ENCODE measurements at regions not wholly inside any gene's neighbourhood (a gene's known extent, or its start where the extent isn't known, plus 50 kb on each side); places are given as distances from the start of the nearest gene placed in this dataset.

DNA sequence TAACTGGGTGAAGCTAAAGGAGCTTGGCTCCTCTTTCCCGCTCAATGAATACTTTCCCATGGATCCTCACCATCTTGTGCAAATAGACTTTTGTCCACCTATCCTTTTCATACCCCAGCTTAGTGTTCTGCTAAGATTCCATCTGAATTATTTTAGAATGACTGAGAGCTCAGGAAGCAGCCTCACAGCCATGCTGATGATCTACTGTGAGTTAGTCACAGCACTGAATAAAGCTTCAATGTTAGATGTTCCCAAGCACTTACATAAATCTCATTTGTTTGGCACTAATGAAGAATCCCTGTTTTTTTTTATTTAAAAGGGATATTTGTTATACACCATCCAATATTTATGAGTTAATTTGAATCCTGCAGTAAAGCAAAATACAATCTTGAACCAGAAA is 317.6 kb upstream of the TRPC7 start:
- FAIRE-seq, result no peak

DNA sequence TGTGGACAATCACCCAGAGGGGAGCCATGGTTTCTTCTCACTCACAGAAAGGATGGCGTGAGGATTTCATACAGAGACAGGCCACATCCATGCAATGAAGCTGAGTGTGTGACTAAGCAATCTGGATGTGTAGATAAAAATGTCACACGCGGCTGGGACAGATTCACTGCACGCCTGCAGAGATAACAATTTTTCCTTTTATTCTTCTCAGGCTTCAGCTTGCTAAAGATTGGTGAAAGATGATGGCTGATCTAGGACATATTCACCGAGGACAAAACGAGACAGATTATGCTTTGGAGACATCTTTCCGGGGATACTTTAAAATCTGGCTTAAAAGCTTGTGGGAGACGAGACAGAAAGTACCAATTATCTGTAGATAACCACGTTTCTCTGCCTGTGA is 313.9 kb upstream of the TRPC7 start:
- FAIRE-seq, result no peak

DNA sequence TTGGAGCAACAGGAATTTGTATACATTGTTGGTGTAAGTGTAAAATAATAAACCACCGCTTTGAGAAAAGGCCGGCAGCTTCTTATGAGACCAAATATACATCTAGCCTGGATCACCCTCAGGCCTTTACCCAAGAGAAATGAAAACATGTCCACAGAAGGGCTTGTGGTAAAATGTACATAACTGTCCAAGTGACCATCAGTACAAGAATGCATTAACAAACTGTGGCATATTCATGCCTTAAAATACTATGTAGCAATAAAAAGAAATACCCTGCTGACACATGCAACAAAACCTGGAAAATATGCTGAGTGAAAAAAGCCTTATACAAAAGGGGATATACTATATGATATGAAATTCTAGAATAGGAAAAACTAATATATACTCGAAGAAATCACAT is 311.9 kb upstream of the TRPC7 start:
- FAIRE-seq, result no peak

DNA sequence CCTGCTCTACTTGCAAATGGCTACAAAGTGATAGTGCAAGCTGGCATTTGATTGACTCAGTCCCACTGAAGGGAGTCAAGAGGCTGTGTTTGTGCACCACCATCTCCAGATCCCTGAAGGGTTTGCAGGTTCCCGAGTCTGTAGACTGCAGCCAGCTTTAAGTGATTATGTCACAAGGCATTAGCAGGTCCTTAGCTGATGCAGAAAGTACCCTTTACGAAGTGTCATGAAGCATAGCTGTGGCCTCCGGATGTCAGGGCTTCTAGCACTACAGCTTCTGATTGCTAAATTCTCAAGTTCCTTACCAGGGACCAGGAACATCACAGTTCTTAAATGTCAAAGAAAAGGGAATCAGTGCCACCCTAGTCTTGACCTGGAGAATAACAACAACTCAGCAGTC is 311.3 kb upstream of the TRPC7 start:
- no peak for FAIRE-seq

DNA sequence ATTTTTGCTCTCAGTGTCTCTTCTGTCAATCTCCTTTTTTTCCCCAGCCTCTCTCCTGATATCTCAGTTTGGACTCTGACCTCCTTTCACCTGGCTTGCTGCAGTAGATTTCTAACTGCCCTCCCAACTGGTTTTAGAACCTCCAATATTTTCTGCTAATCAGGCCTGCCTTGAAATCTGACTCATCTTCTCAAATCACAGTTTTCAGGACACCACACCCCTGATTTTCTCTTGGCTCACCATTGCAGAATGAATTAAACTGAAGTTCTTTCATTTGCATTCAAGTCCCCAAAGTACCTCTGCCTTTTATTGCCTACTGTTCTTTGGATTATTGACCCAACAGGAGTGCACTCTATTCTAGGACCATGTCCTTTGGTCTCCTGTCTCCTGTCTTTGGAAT is 310.4 kb upstream of the TRPC7 start:
- no peak for FAIRE-seq

DNA sequence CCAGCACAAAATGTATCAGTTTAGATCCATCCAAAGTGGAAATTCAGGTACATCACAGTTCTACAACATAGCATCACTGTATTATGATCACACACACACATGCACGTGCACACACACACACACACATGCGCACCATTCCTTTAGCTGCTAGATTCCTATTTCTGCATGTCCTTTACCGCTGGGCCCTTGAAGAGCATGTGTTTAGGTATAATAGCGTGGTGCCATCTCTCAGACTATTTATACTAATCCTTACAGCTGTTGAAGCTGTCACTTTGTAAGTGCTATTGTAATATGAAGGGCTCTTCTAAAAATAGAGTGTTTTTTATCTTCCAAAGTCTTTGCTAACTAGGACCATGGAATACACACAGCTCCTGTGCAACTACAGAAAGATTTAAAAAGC is 308.8 kb upstream of the TRPC7 start:
- no peak for FAIRE-seq

DNA sequence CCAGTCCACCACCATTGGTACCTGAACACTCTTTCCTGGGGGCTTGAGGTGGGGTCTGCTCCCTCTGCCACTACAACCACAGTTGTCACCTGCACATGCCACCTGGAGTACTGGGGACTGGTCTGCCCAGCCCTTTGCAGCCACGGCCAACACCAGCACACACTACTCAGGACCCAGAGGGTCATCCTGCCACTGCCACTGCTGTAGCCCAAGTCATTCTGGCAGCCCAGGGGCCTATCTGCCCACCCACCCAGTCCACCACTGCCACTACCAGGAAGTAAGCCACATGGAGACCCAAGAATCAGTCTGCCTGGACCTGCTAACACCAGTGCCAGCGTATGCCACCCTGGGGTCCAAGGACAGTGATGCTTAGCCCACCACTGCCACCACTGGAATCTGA is 302.4 kb upstream of the TRPC7 start:
- no peak for FAIRE-seq

DNA sequence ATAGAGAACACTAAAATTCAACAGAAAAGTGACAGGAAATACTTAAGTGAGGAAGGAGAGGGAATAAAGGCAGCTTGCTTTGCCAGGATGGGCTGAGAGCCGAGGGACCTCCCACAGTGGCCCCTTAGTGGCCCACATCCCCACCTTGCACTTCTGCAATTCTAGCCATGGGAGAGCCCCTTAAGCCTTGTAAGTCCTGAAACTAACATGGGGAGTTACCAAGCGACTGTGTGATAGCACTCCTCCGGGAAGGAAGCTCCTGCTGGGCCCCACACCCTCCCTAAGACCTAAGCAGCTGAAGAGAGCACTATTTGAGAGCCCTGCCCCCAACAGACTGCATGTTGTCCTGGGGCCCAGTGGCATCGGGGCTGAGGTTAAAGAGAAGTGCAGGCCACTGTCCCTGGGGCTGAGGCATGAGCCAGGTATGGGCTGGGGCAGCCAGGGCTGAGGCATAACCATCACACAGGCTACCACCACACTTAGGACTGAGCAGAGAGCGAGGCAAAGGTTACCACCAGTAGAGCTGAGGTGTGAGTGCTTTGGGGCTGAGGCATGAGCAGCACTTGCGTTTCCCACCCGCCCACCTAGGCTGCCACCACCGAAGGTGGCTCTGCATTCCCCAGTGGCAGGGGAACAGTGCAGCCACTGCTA is 301.8 kb upstream of the TRPC7 start:
- no peak for FAIRE-seq

DNA sequence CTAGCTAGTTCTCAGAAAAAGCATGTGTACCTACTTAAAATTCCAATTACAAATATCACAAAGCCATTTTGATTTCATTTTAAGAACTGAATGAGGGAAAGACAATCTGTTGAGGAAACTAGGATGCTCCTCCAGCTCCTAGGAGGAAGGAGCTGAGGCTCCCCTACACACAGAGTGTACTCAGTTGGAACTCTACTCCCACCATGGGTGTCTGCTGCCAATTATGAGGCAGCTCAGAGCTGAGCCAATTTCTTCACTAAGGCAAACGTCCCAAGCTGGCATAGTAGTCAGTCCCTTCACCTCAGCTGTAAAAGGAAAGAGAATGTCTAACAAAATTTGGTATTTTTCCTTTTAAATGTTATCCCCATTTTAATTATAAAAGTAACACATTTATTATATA is 300.0 kb upstream of the TRPC7 start:
- no peak for FAIRE-seq

DNA sequence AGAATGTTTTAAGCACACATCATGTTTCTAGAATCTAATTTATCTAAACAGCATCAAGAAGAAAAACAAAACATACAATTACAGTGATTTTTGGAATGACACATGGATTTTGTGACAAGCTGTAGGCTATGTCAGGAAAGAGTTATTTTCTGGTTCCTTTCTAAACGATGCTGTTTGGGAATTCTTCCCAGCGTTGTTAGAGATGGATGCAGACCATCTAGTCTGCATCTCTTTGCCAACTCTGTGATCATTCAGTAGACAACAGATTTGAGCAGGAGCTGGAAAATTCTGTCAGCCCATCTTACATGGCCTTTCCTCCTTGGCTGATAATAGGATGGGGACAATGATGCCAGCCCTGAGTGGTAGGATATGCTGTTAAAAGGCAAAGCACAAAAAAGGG is 295.7 kb upstream of the TRPC7 start:
- FAIRE-seq, result no peak

DNA sequence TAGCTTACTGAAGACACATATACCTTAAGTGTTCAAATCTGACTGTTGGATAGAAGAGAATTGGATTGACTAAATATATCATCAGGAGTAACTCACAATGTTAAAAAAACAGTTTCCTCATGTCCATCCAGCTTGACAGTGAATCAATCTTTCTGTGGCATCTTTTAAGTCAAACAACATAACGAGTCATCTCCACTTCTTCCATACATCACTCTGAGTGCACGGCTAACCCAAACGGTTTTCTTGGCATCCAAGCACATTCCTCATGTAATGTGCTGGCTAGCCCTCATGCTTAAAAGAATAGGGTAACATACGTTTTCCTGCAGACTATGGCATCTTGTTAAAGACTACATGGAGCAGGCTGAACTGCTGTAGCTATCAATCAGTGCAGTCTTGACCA is 291.5 kb upstream of the TRPC7 start:
- FAIRE-seq, result no peak

DNA sequence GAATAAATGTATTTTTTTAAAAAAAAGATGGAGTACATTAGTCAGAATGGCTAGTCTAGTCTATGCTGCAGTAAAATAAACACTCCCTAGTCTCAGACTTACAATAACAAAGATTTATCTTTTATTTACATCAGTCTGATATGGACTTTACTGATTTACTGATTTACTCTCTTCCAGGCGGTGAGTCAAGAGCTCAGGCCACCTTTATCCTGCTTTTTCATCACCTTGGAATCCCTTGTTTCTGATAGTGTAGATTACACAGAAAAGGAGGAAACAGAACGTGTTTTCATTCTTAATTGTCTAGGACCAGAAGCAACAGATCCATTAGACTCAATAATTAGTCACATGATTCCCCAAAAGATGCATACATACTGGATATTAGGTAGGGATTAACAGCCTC is 290.1 kb upstream of the TRPC7 start:
- FAIRE-seq, result no peak

DNA sequence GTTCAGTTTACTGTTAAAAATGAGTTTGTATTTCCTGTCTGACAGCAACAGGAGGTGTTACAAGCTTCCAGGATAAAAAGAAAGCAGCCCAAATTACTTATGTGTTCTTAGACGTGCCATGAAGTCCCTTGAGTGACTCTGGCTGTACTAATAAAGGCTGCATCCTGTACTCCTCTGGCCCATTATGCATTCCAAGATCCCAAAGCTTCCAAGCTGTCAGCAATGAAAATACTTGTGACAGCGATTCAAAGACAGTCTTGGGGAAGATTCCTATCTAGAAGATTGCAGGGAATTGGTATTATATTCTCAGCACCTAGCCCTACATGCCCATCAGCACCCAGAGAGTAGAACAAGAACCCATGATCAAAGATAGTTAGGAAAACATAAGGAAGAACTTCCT is 281.6 kb upstream of the TRPC7 start:
- FAIRE-seq, result no peak

DNA sequence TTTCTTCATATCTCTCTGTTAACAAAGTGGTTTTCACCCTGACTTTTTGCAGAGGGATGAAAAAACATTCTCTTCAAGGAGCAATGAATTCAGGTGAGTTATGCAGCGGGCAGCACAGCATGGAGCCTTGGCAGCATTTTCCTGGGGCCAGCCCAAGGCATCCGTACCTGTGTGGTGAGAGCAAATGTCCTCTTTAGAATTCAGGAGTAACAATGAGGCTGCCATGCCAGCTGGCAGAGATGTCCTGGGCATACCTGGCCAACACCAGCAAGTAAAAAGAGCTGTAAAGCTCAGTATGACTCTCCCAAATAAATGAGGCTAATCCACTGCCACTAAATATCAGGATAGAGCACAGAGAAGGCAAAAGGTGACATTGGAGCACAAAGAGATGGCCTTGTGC is 277.6 kb upstream of the TRPC7 start:
- FAIRE-seq, result no peak

DNA sequence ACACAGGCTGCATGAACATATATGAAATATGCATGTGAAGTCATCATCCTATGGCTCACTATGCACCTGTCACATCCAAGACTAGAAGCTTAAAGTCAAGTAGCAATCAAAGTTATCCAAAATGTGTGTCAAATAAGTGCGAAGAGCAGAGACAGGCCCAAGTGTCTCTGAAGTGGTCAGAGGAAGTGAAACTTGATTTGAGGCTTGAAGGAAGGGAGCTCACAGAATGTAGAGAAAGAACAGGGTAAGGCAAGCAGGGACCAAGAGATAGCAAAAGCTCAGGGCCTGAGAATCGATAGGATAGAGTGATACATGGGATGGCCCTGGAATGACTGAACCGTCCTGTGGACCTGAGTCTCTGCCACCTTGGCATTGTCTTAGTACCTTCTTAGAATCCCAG is 274.3 kb upstream of the TRPC7 start:
- FAIRE-seq, result no peak

DNA sequence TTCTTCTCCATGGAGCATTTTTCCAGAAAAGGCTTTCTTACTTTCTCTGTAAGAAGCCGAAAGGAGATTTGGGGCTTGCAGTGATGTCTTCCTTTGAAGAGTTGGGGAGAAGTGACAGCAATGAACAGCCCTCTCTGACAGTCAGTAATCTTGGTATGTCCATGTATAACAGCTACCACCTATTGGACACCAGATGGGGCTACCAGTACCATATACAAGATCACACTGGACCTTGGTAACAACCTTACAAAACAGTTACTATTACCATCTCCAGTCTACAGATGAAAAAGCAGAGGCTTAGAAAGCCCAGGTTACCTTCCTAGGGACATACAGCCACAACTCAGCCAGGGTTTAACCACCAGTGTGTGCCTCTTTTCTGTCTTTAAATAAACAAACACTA is 272.7 kb upstream of the TRPC7 start:
- FAIRE-seq, result no peak

DNA sequence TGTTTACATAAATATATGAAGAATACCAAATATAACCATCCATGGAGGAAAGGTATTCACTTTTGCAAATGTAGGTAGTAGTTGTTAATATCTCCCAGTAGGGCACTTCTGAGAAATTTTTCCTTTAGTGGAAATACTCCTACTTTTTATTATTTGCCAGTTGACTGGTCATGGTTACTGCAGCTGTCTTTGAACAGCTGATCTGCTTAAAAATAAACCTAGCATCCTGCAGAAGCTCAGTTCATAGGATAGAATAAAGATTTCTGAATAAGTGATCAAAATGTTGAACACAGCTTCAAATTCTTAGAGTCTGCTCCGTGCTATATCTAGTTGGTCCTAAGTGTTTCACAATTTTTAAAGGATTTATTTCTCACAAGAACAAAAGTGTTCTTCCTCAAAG is 270.7 kb upstream of the TRPC7 start:
- FAIRE-seq, result no peak

DNA sequence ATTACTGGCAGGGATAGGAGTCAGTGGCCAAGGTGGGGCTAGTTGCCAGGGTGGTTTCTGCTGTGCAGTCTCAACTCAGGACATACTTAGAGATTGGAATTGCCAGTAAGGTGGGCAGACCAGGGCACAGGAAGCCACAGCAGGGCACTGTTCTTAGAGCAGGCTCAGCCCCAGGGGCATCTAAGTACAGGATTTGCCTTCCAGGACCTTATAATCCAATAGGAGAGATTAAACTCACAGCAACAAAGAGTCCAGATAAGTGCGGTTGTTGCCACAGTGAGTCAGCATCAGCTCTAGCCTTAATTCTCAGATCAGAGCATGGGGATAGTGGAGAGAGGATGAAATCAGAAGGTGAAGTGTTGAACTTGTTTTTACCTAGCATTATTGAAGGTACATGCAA is 265.8 kb upstream of the TRPC7 start:
- no peak for FAIRE-seq

DNA sequence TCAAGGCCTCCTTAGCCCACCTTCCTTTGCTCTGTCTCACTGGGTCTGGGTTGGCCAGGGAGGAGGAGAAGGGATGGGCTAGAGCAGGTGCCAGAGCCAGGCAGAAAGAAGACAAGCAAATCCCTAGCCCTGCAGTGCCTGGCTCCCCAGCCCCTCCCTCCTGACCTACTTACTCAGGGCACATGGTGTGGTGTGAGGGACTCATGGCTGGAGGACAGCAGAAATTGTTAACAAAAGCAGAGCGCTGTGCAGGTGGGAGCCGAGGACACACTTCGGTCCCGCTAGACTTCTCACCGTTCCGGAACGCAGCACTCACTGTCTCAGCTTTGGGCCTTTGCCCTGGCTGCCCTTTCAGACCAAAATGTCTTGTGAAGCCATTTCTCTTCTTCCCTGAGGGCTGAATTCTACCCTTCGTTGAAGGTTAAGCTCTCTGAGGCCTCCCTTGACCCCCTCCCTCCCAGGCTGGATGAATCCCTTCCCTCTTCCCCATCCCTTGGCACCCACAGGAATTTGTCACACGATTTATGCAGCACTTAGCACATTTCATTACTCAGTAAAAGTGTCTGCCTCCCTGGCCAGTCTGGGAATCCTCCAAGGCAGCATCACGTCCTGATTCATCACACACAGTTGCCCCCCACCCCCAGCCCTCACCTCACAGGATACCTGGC is 263.9 kb upstream of the TRPC7 start:
- FAIRE-seq, result no peak

DNA sequence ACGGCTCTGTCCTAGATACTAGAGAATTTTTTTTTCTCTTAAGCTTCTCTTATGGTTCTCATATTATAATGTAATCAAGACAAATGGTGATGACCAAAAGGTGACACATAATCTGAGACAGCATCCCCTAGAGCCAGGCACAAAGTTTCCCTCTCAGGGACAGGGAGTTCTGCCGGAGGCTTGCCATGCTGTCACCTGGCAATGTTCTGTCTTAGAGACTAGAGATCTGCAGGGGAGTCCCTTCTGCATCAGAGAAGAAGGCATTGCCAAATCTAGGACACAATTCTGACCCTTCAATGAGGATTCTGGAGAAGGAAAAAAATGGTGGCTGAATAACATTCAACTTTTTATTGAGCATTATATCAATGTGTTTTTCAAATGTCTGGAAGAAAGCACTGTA is 261.2 kb upstream of the TRPC7 start:
- no peak for FAIRE-seq

DNA sequence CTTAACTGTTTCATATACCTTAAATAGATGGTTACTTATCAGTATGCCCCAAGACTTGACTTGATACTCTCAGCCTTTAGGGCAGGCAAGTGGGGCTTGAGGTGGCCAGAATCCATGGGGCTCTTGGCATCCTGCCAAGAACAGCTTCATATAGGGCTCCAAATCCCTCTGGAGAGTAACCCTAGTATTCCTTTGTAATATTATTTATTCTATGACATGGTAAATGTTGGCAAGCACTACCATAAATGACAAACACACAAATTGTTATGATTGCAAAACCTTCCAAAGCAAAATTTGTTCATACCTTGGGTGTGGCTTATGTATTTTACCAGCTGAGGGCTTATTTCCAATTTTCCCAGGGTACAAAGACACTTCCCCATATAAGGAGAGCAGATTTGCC is 257.4 kb upstream of the TRPC7 start:
- FAIRE-seq, result no peak

DNA sequence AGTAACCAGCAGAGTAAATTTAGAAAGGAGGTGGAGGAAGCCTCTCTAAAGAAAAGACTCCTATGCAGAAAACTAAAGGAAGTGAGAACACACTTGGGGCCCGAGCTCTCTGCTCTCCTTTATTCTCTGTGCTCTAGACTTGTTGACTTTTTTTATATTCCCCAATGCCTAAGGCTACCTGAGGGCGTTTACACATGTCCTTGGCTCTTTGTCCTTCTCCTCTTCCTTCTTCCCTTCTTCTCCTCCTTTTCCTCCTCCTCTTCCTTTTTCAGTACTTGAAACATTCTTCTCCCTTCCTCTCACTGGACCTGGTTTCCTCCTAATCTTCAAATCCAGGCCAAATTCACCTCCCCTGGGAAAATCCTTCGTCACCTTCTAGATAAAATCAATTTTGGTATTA is 256.4 kb upstream of the TRPC7 start:
- no peak for FAIRE-seq

DNA sequence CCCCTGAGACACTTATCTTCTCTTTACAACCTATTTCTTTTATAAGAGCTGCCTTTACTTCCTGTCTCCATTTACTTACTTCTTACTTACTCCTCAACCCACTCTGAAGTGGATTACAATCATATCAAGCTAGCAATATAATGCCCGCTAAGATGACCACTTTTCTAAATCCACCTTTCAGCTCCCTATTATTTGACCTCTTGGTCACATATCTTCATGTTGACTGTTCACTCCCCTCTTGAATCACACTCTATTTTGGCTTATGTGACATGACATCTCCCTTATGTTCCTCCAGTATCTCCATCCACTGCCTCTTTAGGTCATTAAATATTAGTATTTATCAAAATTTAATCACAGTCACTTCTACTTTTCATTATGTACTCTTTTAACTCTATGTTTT is 255.3 kb upstream of the TRPC7 start:
- FAIRE-seq, result no peak

DNA sequence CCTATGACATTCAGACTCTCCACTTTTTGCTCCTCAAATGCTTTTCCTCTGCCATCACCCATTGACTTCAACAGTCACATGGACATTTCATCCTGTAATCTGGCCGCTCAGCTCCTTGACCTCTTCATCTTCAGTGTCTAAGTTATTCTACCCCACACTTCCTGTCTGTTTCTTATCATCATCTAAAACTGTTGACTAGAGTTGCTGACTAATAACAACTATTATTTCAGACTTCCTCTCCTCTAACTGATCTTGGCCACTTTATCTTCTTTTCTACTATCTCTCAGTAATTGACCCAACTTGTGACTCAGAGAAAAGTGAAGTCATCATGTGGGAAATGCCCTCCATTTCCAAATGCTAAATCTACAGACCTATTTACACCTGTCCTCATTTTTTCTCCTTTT is 254.7 kb upstream of the TRPC7 start:
- FAIRE-seq, result no peak

DNA sequence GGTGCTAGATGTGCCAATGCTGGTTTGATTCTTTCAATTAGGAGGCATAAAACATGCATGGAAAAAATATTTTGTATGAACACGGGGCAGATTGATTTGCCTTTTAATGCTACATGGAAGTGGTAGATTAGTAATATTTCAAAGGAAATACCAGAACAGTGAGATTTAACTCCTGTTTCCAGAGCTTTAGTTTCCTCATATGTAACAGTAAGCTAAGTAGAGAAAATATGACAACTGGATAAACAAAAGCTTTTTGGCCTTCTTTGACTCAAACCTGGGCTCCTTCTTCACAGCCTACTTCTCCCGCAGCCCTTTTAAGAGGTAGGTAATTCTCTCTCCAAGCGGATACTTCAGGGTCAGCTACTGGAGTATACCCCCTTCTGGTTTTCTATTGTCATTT is 254.2 kb upstream of the TRPC7 start:
- no peak for FAIRE-seq

Measured in G401.6 (cell line).